Common myeloid progenitor, CD34-positive (primary cell): ENCODE measurements at regions not wholly inside any gene's neighbourhood (a gene's known extent, or its start where the extent isn't known, plus 50 kb on each side); places are given as distances from the start of the nearest gene placed in this dataset.

ENCODE experiments used
- CTCF ChIA-PET: fragments of 350-600 bp; sonication (Branson Sonifier 250); formaldehyde crosslinking; loops from one replicate; lab custom pipeline; 2021; ENCODE audit warnings: antibody characterized with exemption; lab: Charles Lee
- POLR2A ChIA-PET: fragments of 350-600 bp; sonication (Branson Sonifier 250); formaldehyde crosslinking; loops from one replicate; lab custom pipeline; 2021; ENCODE audit warnings: antibody characterized with exemption; lab: Charles Lee
- DNase-seq, 3 donors: peaks; one replicate each; pipeline versions ENCODE4 v3.0.0 to v3.0.0-alpha.2; 2013
- H3K27ac ChIP-seq, 2 experiments: 1 replicate in 1 of 2; 2 replicates in 1 of 2; pipeline ENCODE4 v1.7.0; 2013; ENCODE audit warnings: inconsistent platforms in 2 of 2, low read length in 2 of 2, mild to moderate bottlenecking in 2 of 2, low read depth in 1 of 2, moderate library complexity in 1 of 2; ENCODE audit not compliant: severe bottlenecking in 2 of 2, insufficient read depth in 1 of 2, poor library complexity in 1 of 2
- H3K27me3 ChIP-seq, 5 experiments: replicated peaks in 2 of 5; 1 replicate in 3 of 5; 2 replicates in 2 of 5; pipeline versions ENCODE4 v1.6.1 to v1.7.0; 2013; ENCODE audit warnings: low read length in 4 of 5, mild to moderate bottlenecking in 2 of 5, moderate library complexity in 2 of 5, inconsistent platforms in 1 of 5; ENCODE audit not compliant: insufficient read depth in 5 of 5, control insufficient read depth in 4 of 5
- H3K36me3 ChIP-seq, 4 experiments: 1 replicate in 2 of 4; 2 replicates in 2 of 4; pipeline versions ENCODE4 v1.6.1 to v1.7.0; 2013; ENCODE audit warnings: low read length in 3 of 4, control low read depth in 1 of 4, mild to moderate bottlenecking in 1 of 4; ENCODE audit not compliant: control insufficient read depth in 4 of 4, insufficient read depth in 4 of 4
- H3K4me1 ChIP-seq, 4 experiments: 1 replicate in 3 of 4; 2 replicates in 1 of 4; pipeline versions ENCODE4 v1.6.1 to v1.7.1; 2013; ENCODE audit warnings: low read length in 3 of 4, mild to moderate bottlenecking in 3 of 4, control low read depth in 1 of 4, inconsistent platforms in 1 of 4, moderate library complexity in 1 of 4; ENCODE audit not compliant: control insufficient read depth in 4 of 4, insufficient read depth in 4 of 4; ENCODE audit errors: control extremely low read depth in 1 of 4
- H3K4me3 ChIP-seq, 7 experiments: 1 replicate in 4 of 7; 2 replicates in 3 of 7; pipeline versions ENCODE4 v1.5.1 to v1.7.0; 2013; ENCODE audit warnings: mild to moderate bottlenecking in 7 of 7, low read length in 6 of 7, moderate library complexity in 6 of 7, inconsistent platforms in 2 of 7, low read depth in 2 of 7, control low read depth in 1 of 7; ENCODE audit not compliant: insufficient read depth in 4 of 7, control insufficient read depth in 1 of 7; ENCODE audit errors: extremely low read depth in 1 of 7
- H3K9me3 ChIP-seq, 5 experiments: 1 replicate in 4 of 5; 2 replicates in 1 of 5; pipeline versions ENCODE4 v1.6.1 to v1.7.1; 2013; ENCODE audit warnings: low read length in 4 of 5, mild to moderate bottlenecking in 2 of 5, inconsistent platforms in 1 of 5, low read depth in 1 of 5, moderate library complexity in 1 of 5; ENCODE audit not compliant: control insufficient read depth in 4 of 5, insufficient read depth in 2 of 5; ENCODE audit errors: control extremely low read depth in 1 of 5
- WGBS: methylation state at CpG from one replicate; pipeline ENCODE4 v1.1.5; 2013; ENCODE audit not compliant: insufficient coverage; 5-methylcytosine and 5-hydroxymethylcytosine counted together

DNA sequence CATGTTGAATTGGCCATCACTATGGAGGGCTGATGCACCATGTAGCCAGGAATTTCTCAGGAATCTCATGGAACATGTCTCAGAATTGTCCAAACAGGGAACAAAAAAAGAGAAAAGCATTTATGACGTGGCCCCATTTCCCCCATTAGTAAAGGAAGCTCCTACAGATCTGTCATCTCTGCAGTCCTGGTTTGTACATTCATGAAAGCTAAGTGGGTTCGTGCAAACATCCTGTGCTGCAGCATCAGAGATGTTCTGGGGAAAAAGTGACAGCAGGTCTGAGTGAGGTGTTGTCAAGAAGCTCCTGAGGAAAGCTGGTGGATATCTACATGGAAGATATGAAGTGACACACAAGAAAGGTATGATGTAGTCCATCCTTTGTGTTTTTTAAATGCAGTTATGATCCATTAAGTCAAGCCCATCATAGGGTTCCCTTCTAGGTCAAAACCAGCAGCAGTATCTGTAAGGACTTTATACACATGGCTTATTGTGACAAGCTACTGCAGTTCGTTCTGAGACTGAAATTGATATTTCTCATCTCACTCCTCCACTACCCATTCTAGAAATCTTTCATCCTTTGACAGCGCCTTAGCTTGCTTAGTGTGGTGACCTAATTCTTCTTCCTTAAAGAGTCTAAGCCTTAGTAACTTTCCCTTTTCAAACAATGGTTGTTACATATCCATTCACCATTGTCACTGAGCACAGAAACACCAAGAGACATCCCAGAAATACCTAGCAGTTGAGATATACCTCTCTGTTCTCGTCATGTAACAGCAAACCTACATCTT, 200.0 kb upstream of the TCF21 start:
- peaks cover 0 to 32% (median 8%) of the 10 kb centered on the region in 5 experiments for H3K27me3 ChIP-seq
- ChIA-PET POLR2A (no interaction called here), CTCF (no interaction called here)
- H3K36me3 ChIP-seq = no peaks in the 10 kb centered on the region
- H3K4me1 ChIP-seq = no peaks in the 10 kb centered on the region
- WGBS = 87% methylated on average over 4 of the region's 5 CpGs
- H3K27ac ChIP-seq = no peak overlapping the region
- H3K4me3 ChIP-seq = no peak overlapping the region
- DNase-seq = no peak
- peaks cover 0 to 3% (median 0%) of the 10 kb centered on the region in 5 experiments for H3K9me3 ChIP-seq

- 96% methylated on average over 3 of the region's 5 CpGs for WGBS
- no peaks in the 10 kb centered on the region for H3K4me1 ChIP-seq
- peaks cover 0 to 33% (median 8%) of the 10 kb centered on the region in 5 experiments for H3K27me3 ChIP-seq
- H3K4me3 ChIP-seq = no peak overlapping the region
- ChIA-PET POLR2A (no interaction called here), CTCF (no interaction called here)
- peaks cover 0 to 3% (median 0%) of the 10 kb centered on the region in 5 experiments for H3K9me3 ChIP-seq
- no peak overlapping the region for H3K27ac ChIP-seq
- DNase-seq = no peak
- no peaks in the 10 kb centered on the region for H3K36me3 ChIP-seq
Observed at GRCh38 chr6:133689863-133690262, 199.1 kb upstream of the TCF21 start.

DNA sequence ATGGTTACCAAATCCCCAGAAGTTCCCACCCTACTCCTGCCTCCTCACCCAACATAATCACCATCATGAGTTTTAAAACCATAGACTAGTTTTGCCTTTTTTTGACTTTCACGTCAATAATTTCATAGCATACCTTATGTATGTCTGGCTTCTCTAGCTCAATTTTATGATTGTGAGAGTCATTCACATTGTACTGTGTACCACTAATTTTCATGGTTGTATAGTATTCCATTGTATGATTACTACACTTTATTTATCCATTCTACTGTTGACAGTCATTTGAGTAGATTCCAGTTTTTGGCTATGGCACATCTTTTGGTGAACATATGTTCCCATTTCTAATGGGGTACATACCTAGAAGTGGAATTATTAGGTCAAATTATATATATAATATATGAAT, 195.3 kb upstream of the TCF21 start:
- ChIA-PET CTCF (no interaction called here), POLR2A (no interaction called here)
- no peaks in the 10 kb centered on the region for H3K36me3 ChIP-seq
- no peak overlapping the region for H3K27ac ChIP-seq
- H3K4me3 ChIP-seq = no peak overlapping the region
- H3K9me3 ChIP-seq = peaks cover 0 to 6% (median 0%) of the 10 kb centered on the region in 5 experiments
- no CpG with 5 or more reads among the region's 1 CpG for WGBS
- no peaks in the 10 kb centered on the region for H3K4me1 ChIP-seq
- peaks cover 0 to 44% (median 8%) of the 10 kb centered on the region in 5 experiments for H3K27me3 ChIP-seq
- DNase-seq = no peak

DNA sequence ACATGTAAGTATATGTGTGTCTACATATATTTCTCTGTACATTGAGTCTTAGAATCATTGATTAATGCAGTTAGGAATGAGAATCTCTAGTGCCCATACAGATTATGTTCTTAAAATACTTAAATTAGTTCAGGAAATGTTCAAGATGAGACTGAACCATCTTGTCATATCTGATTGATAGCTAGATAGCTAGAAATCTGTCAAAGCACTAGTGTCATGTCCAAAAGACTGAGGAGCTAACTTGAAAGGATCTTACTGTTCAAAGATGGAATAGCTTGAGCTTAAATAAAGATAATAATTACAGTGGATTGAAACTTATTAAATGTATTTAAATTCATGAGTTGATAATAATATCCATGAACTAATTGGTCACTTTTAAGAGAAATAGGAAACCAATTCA, 191.7 kb upstream of the TCF21 start:
- DNase-seq = no peak
- POLR2A ChIA-PET = no interaction called here
- Histone ChIP-seq H3K9me3 (peaks cover 0 to 11% (median 0%) of the 10 kb centered on the region in 5 experiments), H3K4me1 (peaks cover 0 to 5% (median 3%) of the 10 kb centered on the region in 4 experiments), H3K27me3 (peaks cover 0 to 54% (median 11%) of the 10 kb centered on the region in 5 experiments), H3K4me3 (no peak overlapping the region), H3K27ac (no peak overlapping the region), H3K36me3 (no peaks in the 10 kb centered on the region)
- CTCF ChIA-PET = interaction anchor here (1.3 to 1.7 kb wide), 2 partner anchors 10 to 59 kb away, joined by 3 to 4 read pairs; no protein-coding TSS in a partner anchor

DNA sequence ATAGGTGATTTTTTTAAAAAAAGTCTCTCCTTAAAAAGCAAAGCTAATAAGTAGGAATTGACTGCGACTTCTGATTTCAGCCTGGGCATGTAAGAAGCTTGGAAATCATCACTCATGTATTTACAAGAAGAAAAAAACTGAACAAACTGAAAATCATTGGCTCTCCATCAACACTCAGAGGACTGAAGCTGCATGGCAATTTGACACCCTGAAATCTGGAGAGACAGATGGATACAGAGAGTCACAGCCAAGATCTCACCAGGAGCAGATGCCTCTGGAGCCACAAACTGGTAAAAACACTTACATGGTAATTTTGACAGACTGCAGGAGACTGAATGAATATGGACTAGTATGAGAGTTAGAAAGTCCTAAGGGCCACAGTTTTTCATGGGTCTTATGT, 191.2 kb upstream of the TCF21 start:
- peaks cover 0 to 57% (median 11%) of the 10 kb centered on the region in 5 experiments for H3K27me3 ChIP-seq
- 100% methylated on average over 1 of the region's 1 CpG for WGBS
- CTCF ChIA-PET = interaction anchor here (1.3 to 1.7 kb wide), 2 partner anchors 9 to 60 kb away, joined by 3 to 4 read pairs; no protein-coding TSS in a partner anchor
- H3K36me3 ChIP-seq = no peaks in the 10 kb centered on the region
- H3K9me3 ChIP-seq = peaks cover 0 to 11% (median 0%) of the 10 kb centered on the region in 5 experiments
- peaks cover 0 to 5% (median 3%) of the 10 kb centered on the region in 4 experiments for H3K4me1 ChIP-seq
- POLR2A ChIA-PET = no interaction called here
- DNase-seq = no peak
- no peak overlapping the region for H3K4me3 ChIP-seq
- no peak overlapping the region for H3K27ac ChIP-seq

- 88% methylated on average over 1 of the region's 1 CpG for WGBS
- Histone ChIP-seq H3K9me3 (peaks cover 0 to 11% (median 0%) of the 10 kb centered on the region in 5 experiments), H3K4me1 (peaks cover 0 to 5% (median 3%) of the 10 kb centered on the region in 4 experiments), H3K27ac (no peak overlapping the region), H3K36me3 (no peaks in the 10 kb centered on the region), H3K27me3 (peaks cover 0 to 63% (median 12%) of the 10 kb centered on the region in 5 experiments), H3K4me3 (no peak overlapping the region)
- ChIA-PET POLR2A (no interaction called here), CTCF (no interaction called here)
- no peak for DNase-seq
Observed at GRCh38 chr6:133698272-133698671, 190.6 kb upstream of the TCF21 start.

GRCh38 chr6:133699741-133700385, 189.1 kb upstream of the TCF21 start:
- H3K4me1 ChIP-seq = peaks cover 0 to 5% (median 3%) of the 10 kb centered on the region in 4 experiments
- no peak for DNase-seq
- peaks cover 0 to 70% (median 18%) of the 10 kb centered on the region in 5 experiments for H3K27me3 ChIP-seq
- no peak overlapping the region for H3K27ac ChIP-seq
- CTCF ChIA-PET = interaction anchor here (0.6 kb wide), 1 partner anchor 301 kb away, joined by 3 read pairs; no protein-coding TSS in a partner anchor
- WGBS = no CpG with 5 or more reads among the region's 1 CpG
- no peaks in the 10 kb centered on the region for H3K36me3 ChIP-seq
- no peak overlapping the region for H3K4me3 ChIP-seq
- POLR2A ChIA-PET = no interaction called here
- peaks cover 0 to 8% (median 0%) of the 10 kb centered on the region in 5 experiments for H3K9me3 ChIP-seq
